SK-N-MC (cell line): ENCODE measurements at regions not wholly inside any gene's neighbourhood (a gene's known extent, or its start where the extent isn't known, plus 50 kb on each side); places are given as distances from the start of the nearest gene placed in this dataset.
"Not testable (repeated sequence)": the region's sequence is repeated elsewhere in the genome, so short reads cannot be mapped to it uniquely, and the experiment has no call there.

ENCODE experiments used
- DNase-seq: peaks from one replicate; pipeline ENCODE4 v3.0.0-alpha.2; 2011; ENCODE audit warnings: low read depth, low spot score
- H3K27ac ChIP-seq: fragments of 200-600 bp; sonication (generic); 2 replicates; pipeline ENCODE4 v1.5.1; 2016; ENCODE audit warnings: mixed run types
- H3K36me3 ChIP-seq: fragments of 200-600 bp; sonication (generic); 2 replicates; pipeline ENCODE4 v1.6.1; 2017; ENCODE audit warnings: antibody characterized with exemption, low read length, mixed read lengths; ENCODE audit not compliant: insufficient read depth
- H3K4me3 ChIP-seq: fragments of 200-600 bp; sonication (generic); 2 replicates; pipeline ENCODE4 v1.5.1; 2016
- H3K9ac ChIP-seq: fragments of 200-600 bp; sonication (generic); 2 replicates; pipeline ENCODE4 v1.8.0; 2017; ENCODE audit warnings: mixed run types, mixed read lengths; ENCODE audit not compliant: insufficient read length
- H3K9me3 ChIP-seq: fragments of 200-600 bp; sonication (generic); 2 replicates; pipeline ENCODE4 v1.6.1; 2017; ENCODE audit warnings: low read depth, mild to moderate bottlenecking, antibody characterized with exemption, low read length, moderate library complexity, mixed read lengths
- EZH2 ChIP-seq: fragments of 200-600 bp; sonication (generic); IDR thresholded peaks from one replicate; pipeline ENCODE4 v1.6.1; 2017; ENCODE audit warnings: antibody characterized with exemption
- FOXP2 ChIP-seq: optimal IDR thresholded peaks from 2 replicates; pipeline ENCODE3; 2011; ENCODE audit warnings: mild to moderate bottlenecking, moderate library complexity; ENCODE audit not compliant: insufficient read depth; ENCODE audit errors: extremely low read length, control extremely low read depth
- POLR2AphosphoS5 ChIP-seq: IDR thresholded peaks from 2 replicates; pipeline ENCODE4 v1.6.1; 2012; ENCODE audit warnings: mild to moderate bottlenecking, low read depth, low read length, borderline replicate concordance

DNA sequence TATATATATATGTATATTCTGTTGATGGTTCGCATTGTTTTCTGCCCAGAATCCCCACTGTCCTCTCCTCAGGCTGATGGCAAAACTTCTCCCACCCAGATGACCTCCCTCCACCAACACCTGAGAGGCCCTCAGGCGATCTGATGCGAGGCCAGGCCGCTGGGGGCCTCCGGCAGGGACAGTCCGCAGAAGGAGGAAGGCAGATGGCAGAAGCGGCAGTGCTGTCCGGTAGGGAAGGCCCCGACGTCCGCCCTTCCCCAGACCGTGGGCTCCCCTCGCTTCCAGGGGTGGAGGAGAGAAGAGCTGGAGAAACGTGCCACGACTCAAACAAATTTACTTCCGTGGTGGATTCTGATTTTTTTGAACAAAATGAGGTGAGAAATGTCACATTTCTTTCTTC lies 178.3 kb upstream of the RGS6 start:
- H3K27ac ChIP-seq, result 0 out of 2 replicates have a peak overlapping the region, but pooled peaks have one; percentile 15
- 0 out of 2 replicates have a peak, but pooled peaks cover 2% of the 10 kb centered on the region for H3K9me3 ChIP-seq
- H3K4me3 ChIP-seq, result no peak overlapping the region
- H3K36me3 ChIP-seq, result no peaks in the 10 kb centered on the region
- H3K9ac ChIP-seq, result no peak overlapping the region
- no peak for TF ChIP-seq POLR2AphosphoS5
- no peak for TF ChIP-seq EZH2
- TF ChIP-seq FOXP2, result no peak
- DNase-seq, result no peak

DNA sequence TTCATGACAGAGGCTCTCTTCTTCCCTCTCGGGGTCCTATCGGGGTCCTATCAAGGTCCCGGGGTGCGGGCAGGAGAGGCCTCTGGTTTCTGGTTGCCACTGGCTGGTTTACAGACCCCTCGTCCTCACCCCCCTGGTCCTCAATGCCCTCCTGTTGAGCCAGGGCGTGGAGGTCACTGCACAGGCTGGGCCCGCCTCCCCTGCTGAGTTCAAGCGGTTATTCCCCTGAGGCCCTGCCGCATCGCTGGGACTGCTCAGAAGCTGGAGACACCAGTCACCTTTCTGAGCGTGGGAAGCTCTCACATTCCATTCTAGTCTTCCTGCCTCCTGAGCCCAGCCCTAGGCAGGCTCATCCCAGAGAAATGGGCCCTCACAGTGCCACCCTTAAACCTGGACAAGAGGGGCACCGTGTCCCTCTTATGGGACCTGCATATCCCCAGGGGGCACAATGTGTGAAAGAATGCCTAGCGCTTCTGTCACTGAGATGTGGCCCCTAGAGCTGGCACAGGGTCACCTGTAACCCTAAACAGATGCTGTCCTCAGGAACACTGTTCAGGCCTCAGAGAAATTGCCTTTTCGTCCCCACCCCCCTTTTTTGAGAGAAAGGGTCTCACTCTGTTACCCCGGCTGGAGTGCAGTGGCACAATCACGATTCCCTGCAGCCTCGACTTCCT lies 177.7 kb upstream of the RGS6 start:
- DNase-seq, result no peak
- no peak overlapping the region for H3K4me3 ChIP-seq
- H3K9ac ChIP-seq, result no peak overlapping the region
- H3K36me3 ChIP-seq, result no peaks in the 10 kb centered on the region
- no peaks in the 10 kb centered on the region for H3K9me3 ChIP-seq
- TF ChIP-seq POLR2AphosphoS5 (no peak), FOXP2 (no peak), EZH2 (no peak)
- H3K27ac ChIP-seq, result 0 out of 2 replicates have a peak overlapping the region, but pooled peaks have one; percentile 15

DNA sequence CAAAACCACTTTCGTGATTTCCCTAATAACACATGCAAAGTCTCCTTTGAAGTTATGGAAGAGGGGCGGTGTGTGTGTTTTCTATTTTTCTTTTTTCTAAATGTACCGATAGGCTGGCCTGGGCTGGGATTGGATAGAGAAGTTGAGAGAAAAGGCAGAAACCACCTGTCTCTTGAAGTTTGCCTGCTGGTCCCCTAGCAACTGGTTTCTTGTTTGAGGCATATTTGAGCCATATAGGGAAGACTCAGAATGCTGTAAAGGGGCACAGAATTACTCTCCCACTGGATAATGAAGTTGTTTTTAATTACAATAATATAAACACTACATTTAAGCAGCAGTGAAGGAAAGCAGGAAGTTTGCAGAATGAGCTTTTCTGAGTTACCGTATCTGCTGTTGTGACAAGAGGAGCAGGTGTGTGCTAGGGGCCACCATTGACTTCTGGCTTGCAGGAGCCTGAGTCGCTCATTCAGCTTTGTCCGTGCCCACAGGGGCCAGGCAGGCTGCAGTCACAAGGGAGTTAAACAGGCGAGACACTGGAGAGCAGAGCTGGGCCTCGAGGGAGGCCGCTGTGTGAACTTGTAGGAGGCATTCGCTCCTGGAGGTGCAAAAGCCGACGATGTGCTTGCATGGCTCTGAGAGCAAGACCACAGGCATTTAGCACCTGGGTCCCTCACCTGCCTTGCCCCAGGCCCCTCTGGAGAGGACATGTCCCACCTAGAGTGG lies 173.8 kb upstream of the RGS6 start:
- H3K4me3 ChIP-seq, result peak overlapping the region; percentile 51
- peak overlapping the region; percentile 43; the same call in 1 of the 2 replicates for H3K27ac ChIP-seq
- DNase-seq, result no peak
- H3K9ac ChIP-seq, result no peak overlapping the region
- no peaks in the 10 kb centered on the region; the same call in 1 of the 2 replicates for H3K36me3 ChIP-seq
- H3K9me3 ChIP-seq, result peaks cover 5% of the 10 kb centered on the region
- TF ChIP-seq EZH2, result no peak

DNA sequence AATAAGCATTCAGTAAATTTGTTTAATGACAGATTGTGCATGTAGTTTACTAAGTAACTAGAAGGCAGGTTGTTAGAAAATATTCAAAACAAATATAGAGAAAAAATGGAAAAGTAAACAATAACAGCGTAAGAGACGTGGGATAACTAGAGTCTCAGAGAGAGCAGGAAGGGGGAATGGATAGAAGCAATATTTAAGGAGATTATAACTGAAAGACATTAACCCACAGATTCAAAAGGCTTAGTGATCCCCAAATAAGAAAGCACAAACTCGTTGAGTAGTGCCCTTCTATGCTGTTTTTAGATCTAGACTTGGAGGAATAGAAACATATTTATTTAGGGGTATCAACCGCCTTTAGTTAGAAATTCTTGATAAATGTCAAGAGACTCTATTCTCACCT lies 169.7 kb upstream of the RGS6 start:
- no peaks in the 10 kb centered on the region; the same call in 1 of the 2 replicates for H3K36me3 ChIP-seq
- TF ChIP-seq EZH2, result no peak
- TF ChIP-seq POLR2AphosphoS5, result no peak
- TF ChIP-seq FOXP2, result no peak
- H3K4me3 ChIP-seq, result no peak overlapping the region
- no peak overlapping the region for H3K9ac ChIP-seq
- no peak for DNase-seq
- peaks cover 5% of the 10 kb centered on the region for H3K9me3 ChIP-seq
- no peak overlapping the region for H3K27ac ChIP-seq

DNA sequence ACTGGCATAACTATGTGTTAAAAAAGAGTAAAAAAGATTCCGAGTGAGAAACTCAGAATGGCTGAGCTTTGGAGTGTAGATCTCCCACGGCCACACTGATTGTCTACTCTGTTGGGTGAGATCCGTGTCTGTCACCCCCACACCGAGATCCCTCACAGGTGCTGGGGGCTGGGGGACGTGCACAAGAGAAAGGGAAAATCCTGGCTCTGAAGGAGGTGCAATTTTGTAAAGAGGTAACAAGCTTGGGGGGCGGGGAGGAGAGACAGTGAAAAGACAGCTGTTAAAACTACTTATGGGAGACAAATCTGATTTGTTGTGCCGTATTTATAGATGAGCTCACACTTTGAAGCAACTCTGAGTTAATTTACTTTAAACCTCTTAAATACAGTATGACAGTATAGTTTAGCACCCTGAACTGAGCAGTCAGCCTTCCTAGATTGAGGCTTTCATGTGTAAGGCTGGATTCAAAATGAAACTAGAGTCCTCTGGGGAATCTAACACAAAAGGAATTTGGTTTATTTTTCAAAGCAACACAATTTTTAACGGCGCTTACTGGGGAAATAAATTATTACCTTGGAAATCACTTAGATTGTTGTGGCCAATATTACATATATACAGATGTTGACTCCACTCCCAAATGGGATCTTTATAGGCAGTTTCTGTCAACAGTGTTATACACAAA lies 167.4 kb upstream of the RGS6 start:
- no peak overlapping the region for H3K27ac ChIP-seq
- TF ChIP-seq FOXP2 (no peak), POLR2AphosphoS5 (no peak), EZH2 (no peak)

DNA sequence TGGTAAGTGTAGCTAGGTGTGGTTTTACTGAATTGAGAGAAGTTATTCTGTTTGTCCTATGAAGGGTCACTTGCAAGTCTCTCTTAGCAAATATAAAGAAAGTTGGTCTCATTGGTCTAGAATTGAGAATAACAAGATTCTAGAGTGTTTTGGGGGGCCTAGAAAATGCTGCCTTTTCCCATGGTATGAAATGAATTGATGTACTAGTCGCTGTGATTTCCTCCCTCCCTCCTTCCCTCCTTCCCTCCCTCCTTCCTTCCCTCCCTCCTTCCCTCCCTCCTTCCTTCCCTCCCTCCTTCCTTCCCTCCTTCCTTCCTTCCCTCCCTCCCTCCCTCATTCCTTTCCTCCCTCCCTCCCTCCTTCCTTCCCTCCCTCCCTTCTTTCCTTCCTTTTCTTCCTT lies 166.7 kb upstream of the RGS6 start:
- no peaks in the 10 kb centered on the region; the same call in 1 of the 2 replicates for H3K36me3 ChIP-seq
- H3K9ac ChIP-seq, result no peak overlapping the region
- H3K4me3 ChIP-seq, result no peak overlapping the region

More for the DNA sequence above, 167.4 kb upstream of the RGS6 start:
- no peak for DNase-seq
- Histone ChIP-seq H3K9ac (no peak overlapping the region), H3K36me3 (no peaks in the 10 kb centered on the region; the same call in 1 of the 2 replicates), H3K9me3 (peaks cover 5% of the 10 kb centered on the region), H3K4me3 (no peak overlapping the region)

DNA sequence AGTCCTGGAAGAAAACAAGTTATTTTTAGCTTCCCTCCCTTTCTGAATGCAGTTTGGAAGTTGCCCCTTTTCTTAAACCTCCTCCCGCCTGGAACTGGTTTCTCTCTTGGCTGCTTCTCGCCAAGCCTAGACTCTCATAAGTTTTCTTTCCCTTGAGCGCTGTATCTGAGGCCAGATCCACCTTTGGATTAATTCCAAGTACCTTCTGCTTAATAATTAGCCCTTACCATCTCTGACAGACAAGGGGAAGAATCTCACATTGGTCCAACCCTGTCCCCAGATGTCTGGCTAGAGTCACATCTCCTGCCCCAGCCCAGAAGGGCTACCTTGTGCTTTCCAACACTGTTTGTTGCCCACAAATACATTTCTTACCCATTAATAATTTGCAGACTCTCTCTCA lies 161.8 kb upstream of the RGS6 start:
- DNase-seq, result no peak
- Histone ChIP-seq H3K27ac (no peak overlapping the region), H3K9me3 (no peaks in the 10 kb centered on the region), H3K9ac (no peak overlapping the region), H3K4me3 (no peak overlapping the region), H3K36me3 (no peaks in the 10 kb centered on the region)
- no peak for TF ChIP-seq POLR2AphosphoS5
- no peak for TF ChIP-seq EZH2
- TF ChIP-seq FOXP2, result no peak

More for the DNA sequence above, 166.7 kb upstream of the RGS6 start:
- TF ChIP-seq EZH2 (no peak), POLR2AphosphoS5 (no peak), FOXP2 (no peak)
- Histone ChIP-seq H3K27ac (no peak overlapping the region), H3K9me3 (peaks cover 5% of the 10 kb centered on the region)
- no peak for DNase-seq

DNA sequence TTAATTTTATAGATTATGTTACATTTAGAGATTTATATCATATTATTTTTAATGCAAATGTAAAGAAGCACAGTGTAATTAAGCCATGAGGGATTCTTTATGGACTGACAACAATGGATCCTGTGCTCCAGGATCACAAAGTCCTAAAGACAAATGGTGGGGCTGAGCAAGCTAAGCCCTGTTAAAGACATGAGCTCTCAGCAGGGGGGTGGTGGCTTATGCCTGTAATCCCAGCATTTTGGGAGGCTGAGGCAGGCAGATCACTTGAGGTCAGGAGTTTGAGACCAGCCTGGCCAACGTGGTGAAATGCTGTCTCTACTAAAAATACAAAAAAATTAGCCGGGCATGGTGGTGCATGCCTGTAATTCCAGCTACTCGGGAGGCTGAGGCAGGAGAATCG lies 160.8 kb upstream of the RGS6 start:
- not testable (repeated sequence) for H3K9me3 ChIP-seq, H3K27ac ChIP-seq, H3K4me3 ChIP-seq, H3K36me3 ChIP-seq, H3K9ac ChIP-seq, DNase-seq

DNA sequence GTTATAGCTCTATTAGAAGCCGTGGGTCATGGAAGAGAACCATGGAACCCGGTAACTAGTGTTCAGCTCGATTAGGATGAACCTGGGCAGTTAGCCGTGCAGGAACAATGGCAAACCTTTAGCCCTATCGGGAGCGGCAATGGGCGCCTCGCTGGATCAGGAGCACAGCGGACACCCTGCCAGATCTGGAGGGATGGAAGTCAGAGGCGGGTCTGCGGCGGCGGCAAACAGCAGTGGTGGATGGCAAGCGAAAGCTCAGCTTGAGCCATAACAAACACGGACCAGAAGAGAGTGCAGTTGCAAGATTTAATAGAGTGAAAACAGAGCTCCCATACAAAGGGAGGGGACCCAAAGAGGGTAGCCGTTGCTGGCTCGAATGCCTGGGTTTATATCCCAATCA lies 160.2 kb upstream of the RGS6 start:
- H3K9me3 ChIP-seq, H3K36me3 ChIP-seq, H3K27ac ChIP-seq, DNase-seq, H3K4me3 ChIP-seq, H3K9ac ChIP-seq: not testable (repeated sequence)
